K562 (cell line): ENCODE measurements at regions not wholly inside any gene's neighbourhood (a gene's known extent, or its start where the extent isn't known, plus 50 kb on each side); places are given as distances from the start of the nearest gene placed in this dataset.

Experiments
- EZH2 ChIP-seq: IDR thresholded peaks from 2 replicates; pipeline ENCODE4 v1.6.1; 2012; ENCODE audit warnings: low read depth, mild to moderate bottlenecking, inconsistent platforms, low read length, borderline replicate concordance
- TF ChIP-seq, protein P1 (sequence below): sonication (generic); formaldehyde crosslinking; IDR thresholded peaks from 2 replicates; pipeline ENCODE4 v1.8.1; 2022; ENCODE audit warnings: missing genetic modification reagents
- TF ChIP-seq, protein P2 (sequence below): fragments of 250-450 bp; sonication (Bioruptor Pico); IDR thresholded peaks from 2 replicates; pipeline ENCODE4 v1.5.0; 2022; ENCODE audit warnings: mild to moderate bottlenecking

- no peak for TF ChIP-seq EZH2
- TF ChIP-seq, protein P1, sequence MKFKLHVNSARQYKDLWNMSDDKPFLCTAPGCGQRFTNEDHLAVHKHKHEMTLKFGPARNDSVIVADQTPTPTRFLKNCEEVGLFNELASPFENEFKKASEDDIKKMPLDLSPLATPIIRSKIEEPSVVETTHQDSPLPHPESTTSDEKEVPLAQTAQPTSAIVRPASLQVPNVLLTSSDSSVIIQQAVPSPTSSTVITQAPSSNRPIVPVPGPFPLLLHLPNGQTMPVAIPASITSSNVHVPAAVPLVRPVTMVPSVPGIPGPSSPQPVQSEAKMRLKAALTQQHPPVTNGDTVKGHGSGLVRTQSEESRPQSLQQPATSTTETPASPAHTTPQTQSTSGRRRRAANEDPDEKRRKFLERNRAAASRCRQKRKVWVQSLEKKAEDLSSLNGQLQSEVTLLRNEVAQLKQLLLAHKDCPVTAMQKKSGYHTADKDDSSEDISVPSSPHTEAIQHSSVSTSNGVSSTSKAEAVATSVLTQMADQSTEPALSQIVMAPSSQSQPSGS = no peak
- TF ChIP-seq, protein P2, sequence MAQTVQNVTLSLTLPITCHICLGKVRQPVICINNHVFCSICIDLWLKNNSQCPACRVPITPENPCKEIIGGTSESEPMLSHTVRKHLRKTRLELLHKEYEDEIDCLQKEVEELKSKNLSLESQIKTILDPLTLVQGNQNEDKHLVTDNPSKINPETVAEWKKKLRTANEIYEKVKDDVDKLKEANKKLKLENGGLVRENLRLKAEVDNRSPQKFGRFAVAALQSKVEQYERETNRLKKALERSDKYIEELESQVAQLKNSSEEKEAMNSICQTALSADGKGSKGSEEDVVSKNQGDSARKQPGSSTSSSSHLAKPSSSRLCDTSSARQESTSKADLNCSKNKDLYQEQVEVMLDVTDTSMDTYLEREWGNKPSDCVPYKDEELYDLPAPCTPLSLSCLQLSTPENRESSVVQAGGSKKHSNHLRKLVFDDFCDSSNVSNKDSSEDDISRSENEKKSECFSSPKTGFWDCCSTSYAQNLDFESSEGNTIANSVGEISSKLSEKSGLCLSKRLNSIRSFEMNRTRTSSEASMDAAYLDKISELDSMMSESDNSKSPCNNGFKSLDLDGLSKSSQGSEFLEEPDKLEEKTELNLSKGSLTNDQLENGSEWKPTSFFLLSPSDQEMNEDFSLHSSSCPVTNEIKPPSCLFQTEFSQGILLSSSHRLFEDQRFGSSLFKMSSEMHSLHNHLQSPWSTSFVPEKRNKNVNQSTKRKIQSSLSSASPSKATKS (CRISPR knock-in tag) = no peak
Measured at GRCh38 chr2:15845294-15845693, 95.1 kb upstream of the MYCN start.
